GM12878 (cell line): ENCODE measurements at regions not wholly inside any gene's neighbourhood (a gene's known extent, or its start where the extent isn't known, plus 50 kb on each side); places are given as distances from the start of the nearest gene placed in this dataset.

Experiments used
- ATF2 ChIP-seq: IDR thresholded peaks from 2 replicates; pipeline ENCODE4 v1.6.1; 2012; ENCODE audit warnings: low read length, inconsistent platforms
- ATF3 ChIP-seq: IDR thresholded peaks from 2 replicates; pipeline ENCODE4 v1.6.1; 2011; ENCODE audit warnings: low read depth, mild to moderate bottlenecking, low read length, moderate library complexity, borderline replicate concordance; ENCODE audit errors: extremely low read depth
- CTCF ChIP-seq, 3 experiments: IDR thresholded peaks in 2 of 3; conservative IDR thresholded peaks in 1 of 3; 2 replicates each; pipeline ENCODE4 v1.5.1; 2011; ENCODE audit warnings: low read depth in 3 of 3, low read length in 3 of 3, mild to moderate bottlenecking in 3 of 3, control low read depth in 2 of 3, moderate library complexity in 2 of 3, inconsistent platforms in 1 of 3, mixed read lengths in 1 of 3; ENCODE audit not compliant: control insufficient read depth in 2 of 3, insufficient read depth in 1 of 3; ENCODE audit errors: extremely low read depth in 1 of 3
- PAX8 ChIP-seq: fragments of 450-650 bp; IDR thresholded peaks from 2 replicates; pipeline ENCODE4 v1.6.1; 2017; ENCODE audit warnings: mild to moderate bottlenecking, moderate library complexity
- ZNF384 ChIP-seq: IDR thresholded peaks from 2 replicates; pipeline ENCODE4 v1.6.1; 2012; ENCODE audit warnings: low read depth, mild to moderate bottlenecking, low read length, improper control_type of control experiment, borderline replicate concordance

GRCh38 chr4:100117750-100118149 is 72.5 kb downstream of the DDIT4L start:
- TF ChIP-seq PAX8 (no peak), CTCF (IDR thresholded peaks at IDR 0.05 in 2 of 3, conservative IDR thresholded peaks at IDR 0.05 in 1 of 3; ENCODE audit: control insufficient read depth in 2 of 3, extremely low read depth in 1 of 3, insufficient read depth in 1 of 3, low read depth in 3 of 3, low read length in 3 of 3) (peak in 2 of 3 experiments; percentile 16 to 30; a peak in 2 of 6 replicates), ATF3 (no peak), ZNF384 (no peak), ATF2 (no peak)
